ENCODE measurements at regions not wholly inside any gene's neighbourhood (a gene's known extent, or its start where the extent isn't known, plus 50 kb on each side); places are given as distances from the start of the nearest gene placed in this dataset.
"Not testable (repeated sequence)": the region's sequence is repeated elsewhere in the genome, so short reads cannot be mapped to it uniquely, and the experiment has no call there.

GRCh38 chr7:106752367-106752766, 91.4 kb upstream of the CCDC71L start:
- DNase-seq: no peak
- no peak overlapping the region for H3K4me3 Mint-ChIP-seq
- CTCF ChIA-PET: interaction anchor here (0.6 kb wide), 1 partner anchor 93 kb away, joined by 3 read pairs; no protein-coding TSS in a partner anchor
- H3K36me3 Mint-ChIP-seq (ENCODE audit: low read depth): peaks cover 2% of the 10 kb centered on the region
- peaks cover 4% of the 10 kb centered on the region for H3K27me3 Mint-ChIP-seq (ENCODE audit: low read depth)
- intact Hi-C loops (cut with micrococcal nuclease): no loop called here
- H3K9me3 Mint-ChIP-seq: peaks cover 17% of the 10 kb centered on the region
- no peak overlapping the region for H3K27ac Mint-ChIP-seq
- H3K4me1 Mint-ChIP-seq (ENCODE audit: low read depth): no peaks in the 10 kb centered on the region

GRCh38 chr7:106755024-106755423, 94.1 kb upstream of the CCDC71L start:
- H3K4me1 Mint-ChIP-seq (ENCODE audit: low read depth); H3K27ac Mint-ChIP-seq; H3K4me3 Mint-ChIP-seq; intact Hi-C loops (cut with micrococcal nuclease); H3K27me3 Mint-ChIP-seq (ENCODE audit: low read depth); DNase-seq; H3K36me3 Mint-ChIP-seq (ENCODE audit: low read depth): not testable (repeated sequence)
- peaks cover 17% of the 10 kb centered on the region for H3K9me3 Mint-ChIP-seq
- CTCF ChIA-PET: interaction anchor here (0.6 kb wide), 1 partner anchor 299 kb away, joined by 3 read pairs; no protein-coding TSS in a partner anchor

GRCh38 chr7:106755641-106756040, 94.7 kb upstream of the CCDC71L start:
- Mint-ChIP-seq H3K4me3 (no peak overlapping the region), H3K9me3 (peaks cover 17% of the 10 kb centered on the region), H3K4me1 (ENCODE audit: low read depth) (no peaks in the 10 kb centered on the region), H3K27ac (no peak overlapping the region), H3K36me3 (ENCODE audit: low read depth) (peaks cover 2% of the 10 kb centered on the region), H3K27me3 (ENCODE audit: low read depth) (no peaks in the 10 kb centered on the region)
- DNase-seq: no peak
- CTCF ChIA-PET: interaction anchor here (0.6 kb wide), 1 partner anchor 298 kb away, joined by 3 read pairs; no protein-coding TSS in a partner anchor
- intact Hi-C loops (cut with micrococcal nuclease): no loop called here

GRCh38 chr7:106756071-106756470, 95.1 kb upstream of the CCDC71L start:
- H3K4me1 Mint-ChIP-seq (ENCODE audit: low read depth): no peaks in the 10 kb centered on the region
- intact Hi-C loops (cut with micrococcal nuclease): no loop called here
- no peak for DNase-seq
- peaks cover 17% of the 10 kb centered on the region for H3K9me3 Mint-ChIP-seq
- H3K27ac Mint-ChIP-seq: no peak overlapping the region
- peaks cover 2% of the 10 kb centered on the region for H3K36me3 Mint-ChIP-seq (ENCODE audit: low read depth)
- CTCF ChIA-PET: no interaction called here
- no peak overlapping the region for H3K4me3 Mint-ChIP-seq
- no peaks in the 10 kb centered on the region for H3K27me3 Mint-ChIP-seq (ENCODE audit: low read depth)

GRCh38 chr7:106756884-106757283, 95.9 kb upstream of the CCDC71L start:
- intact Hi-C loops (cut with micrococcal nuclease): no loop called here
- CTCF ChIA-PET: no interaction called here
- Mint-ChIP-seq H3K9me3 (peaks cover 17% of the 10 kb centered on the region), H3K27ac (no peak overlapping the region), H3K4me1 (ENCODE audit: low read depth) (no peaks in the 10 kb centered on the region), H3K27me3 (ENCODE audit: low read depth) (no peaks in the 10 kb centered on the region), H3K4me3 (no peak overlapping the region), H3K36me3 (ENCODE audit: low read depth) (peaks cover 2% of the 10 kb centered on the region)
- DNase-seq: no peak

GRCh38 chr7:106757846-106758245, 96.9 kb upstream of the CCDC71L start:
- Mint-ChIP-seq H3K9me3 (peaks cover 17% of the 10 kb centered on the region), H3K4me1 (ENCODE audit: low read depth) (no peaks in the 10 kb centered on the region), H3K27ac (no peak overlapping the region), H3K27me3 (ENCODE audit: low read depth) (no peaks in the 10 kb centered on the region), H3K4me3 (no peak overlapping the region), H3K36me3 (ENCODE audit: low read depth) (peaks cover 2% of the 10 kb centered on the region)
- CTCF ChIA-PET: no interaction called here
- DNase-seq: no peak
- intact Hi-C loops (cut with micrococcal nuclease): no loop called here

- H3K27ac Mint-ChIP-seq; H3K27me3 Mint-ChIP-seq (ENCODE audit: low read depth); CTCF ChIA-PET; H3K4me3 Mint-ChIP-seq; DNase-seq; H3K9me3 Mint-ChIP-seq; H3K36me3 Mint-ChIP-seq (ENCODE audit: low read depth); intact Hi-C loops (cut with micrococcal nuclease): not testable (repeated sequence)
- peaks cover 17% of the 10 kb centered on the region for H3K4me1 Mint-ChIP-seq (ENCODE audit: low read depth)
Measured at GRCh38 chr7:106762845-106763244, 101.9 kb upstream of the CCDC71L start.

- H3K27ac Mint-ChIP-seq: no peak overlapping the region
- CTCF ChIA-PET: no interaction called here
- intact Hi-C loops (cut with micrococcal nuclease): no loop called here
- no peak for DNase-seq
- H3K4me1 Mint-ChIP-seq (ENCODE audit: low read depth): peaks cover 26% of the 10 kb centered on the region
- H3K9me3 Mint-ChIP-seq: no peaks in the 10 kb centered on the region
- no peaks in the 10 kb centered on the region for H3K27me3 Mint-ChIP-seq (ENCODE audit: low read depth)
- no peaks in the 10 kb centered on the region for H3K36me3 Mint-ChIP-seq (ENCODE audit: low read depth)
- H3K4me3 Mint-ChIP-seq: no peak overlapping the region
Measured at GRCh38 chr7:106763717-106764116, 101.4 kb upstream of the PIK3CG start.

GRCh38 chr7:106765727-106766355, 99.2 kb upstream of the PIK3CG start:
- intact Hi-C loops (cut with micrococcal nuclease): loop anchor here (5.0 kb wide), 1 partner anchor 1824 kb away; no protein-coding TSS in a partner anchor

GRCh38 chr7:106766551-106766950, 98.5 kb upstream of the PIK3CG start:
- Mint-ChIP-seq H3K36me3 (ENCODE audit: low read depth) (no peaks in the 10 kb centered on the region), H3K9me3 (no peaks in the 10 kb centered on the region), H3K4me3 (no peak overlapping the region), H3K27me3 (ENCODE audit: low read depth) (no peaks in the 10 kb centered on the region), H3K4me1 (ENCODE audit: low read depth) (peaks cover 37% of the 10 kb centered on the region), H3K27ac (no peak overlapping the region)
- CTCF ChIA-PET: interaction anchor here (0.6 to 4.6 kb wide), 4 partner anchors 18 to 187 kb away, joined by 3 to 23 read pairs (median 4); partner anchors contain the start of gene CCDC71L
- intact Hi-C loops (cut with micrococcal nuclease): loop anchor here (5.0 kb wide), 1 partner anchor 1824 kb away; no protein-coding TSS in a partner anchor
- no peak for DNase-seq

More at GRCh38 chr7:106765727-106766355, 99.2 kb upstream of the PIK3CG start:
- no peak for DNase-seq
- no peak overlapping the region for H3K27ac Mint-ChIP-seq
- H3K36me3 Mint-ChIP-seq (ENCODE audit: low read depth): no peaks in the 10 kb centered on the region
- CTCF ChIA-PET: interaction anchor here (1.8 to 4.6 kb wide), 2 partner anchors 30 to 105 kb away, joined by 5 to 23 read pairs; partner anchors contain the start of gene CCDC71L
- no peak overlapping the region for H3K4me3 Mint-ChIP-seq
- H3K27me3 Mint-ChIP-seq (ENCODE audit: low read depth): no peaks in the 10 kb centered on the region
- no peaks in the 10 kb centered on the region for H3K9me3 Mint-ChIP-seq
- H3K4me1 Mint-ChIP-seq (ENCODE audit: low read depth): peaks cover 37% of the 10 kb centered on the region

GRCh38 chr7:106767078-106767477, 98.0 kb upstream of the PIK3CG start:
- H3K27ac Mint-ChIP-seq: peak overlapping the region; percentile 13
- intact Hi-C loops (cut with micrococcal nuclease): loop anchor here (5.0 kb wide), 1 partner anchor 1825 kb away; no protein-coding TSS in a partner anchor
- no peak for DNase-seq
- no peaks in the 10 kb centered on the region for H3K9me3 Mint-ChIP-seq
- H3K36me3 Mint-ChIP-seq (ENCODE audit: low read depth): no peaks in the 10 kb centered on the region
- no peaks in the 10 kb centered on the region for H3K27me3 Mint-ChIP-seq (ENCODE audit: low read depth)
- no peak overlapping the region for H3K4me3 Mint-ChIP-seq
- peaks cover 37% of the 10 kb centered on the region for H3K4me1 Mint-ChIP-seq (ENCODE audit: low read depth)
- CTCF ChIA-PET: interaction anchor here (1.4 to 4.6 kb wide), 2 partner anchors 26 to 31 kb away, joined by 3 to 23 read pairs; no protein-coding TSS in a partner anchor

- no peaks in the 10 kb centered on the region for H3K36me3 Mint-ChIP-seq (ENCODE audit: low read depth)
- peak; percentile 25 for DNase-seq
- H3K4me3 Mint-ChIP-seq: peak overlapping the region; percentile 20
- peaks cover 43% of the 10 kb centered on the region for H3K4me1 Mint-ChIP-seq (ENCODE audit: low read depth)
- H3K27ac Mint-ChIP-seq: peak overlapping the region; percentile 13
- intact Hi-C loops (cut with micrococcal nuclease): loop anchor here (1.0 to 5.0 kb wide), 6 partner anchors 49 to 1825 kb away; partner anchors contain the start of gene CCDC71L
- H3K9me3 Mint-ChIP-seq: no peaks in the 10 kb centered on the region
- no peaks in the 10 kb centered on the region for H3K27me3 Mint-ChIP-seq (ENCODE audit: low read depth)
- CTCF ChIA-PET: interaction anchor here (0.6 to 4.6 kb wide), 6 partner anchors 12 to 976 kb away, joined by 3 to 23 read pairs (median 3); partner anchors contain the start of gene CCDC71L
Measured at GRCh38 chr7:106767498-106768323, 97.4 kb upstream of the PIK3CG start.

Measured in activated naive CD4-positive, alpha-beta T cell treated with anti-CD3 and anti-CD28 coated beads for 36 hours (primary cell).